Ectodermal cell (in vitro differentiated cells): ENCODE measurements at regions not wholly inside any gene's neighbourhood (a gene's known extent, or its start where the extent isn't known, plus 50 kb on each side); places are given as distances from the start of the nearest gene placed in this dataset.

Experiments
- H3K27ac ChIP-seq: 2 replicates; pipeline ENCODE4 v1.7.0; 2013; ENCODE audit warnings: mild to moderate bottlenecking, low read depth, low read length; ENCODE audit not compliant: insufficient read depth, poor library complexity, severe bottlenecking
- H3K27me3 ChIP-seq: 2 replicates; pipeline ENCODE4 v1.7.0; 2013; ENCODE audit warnings: mild to moderate bottlenecking, low read length; ENCODE audit not compliant: insufficient read depth, control insufficient read depth, poor library complexity, severe bottlenecking
- H3K36me3 ChIP-seq: one replicate; pipeline ENCODE4 v1.7.0; 2013; ENCODE audit warnings: low read length; ENCODE audit not compliant: control insufficient read depth, insufficient read depth
- H3K4me1 ChIP-seq: one replicate; pipeline ENCODE4 v1.7.0; 2013; ENCODE audit warnings: low read length; ENCODE audit not compliant: control insufficient read depth, insufficient read depth
- H3K4me3 ChIP-seq: 2 replicates; pipeline ENCODE4 v1.7.0; 2013; ENCODE audit warnings: low read depth, low read length, control low read depth; ENCODE audit not compliant: insufficient read depth
- H3K9me3 ChIP-seq: 2 replicates; pipeline ENCODE4 v1.7.0; 2013; ENCODE audit warnings: mild to moderate bottlenecking, low read length, moderate library complexity; ENCODE audit not compliant: control insufficient read depth
- WGBS, 2 experiments: methylation state at CpG; one replicate each; pipeline ENCODE4 v1.1.7; 2013; ENCODE audit warnings: missing lambda C conversion rate in 2 of 2; 5-methylcytosine and 5-hydroxymethylcytosine counted together

DNA sequence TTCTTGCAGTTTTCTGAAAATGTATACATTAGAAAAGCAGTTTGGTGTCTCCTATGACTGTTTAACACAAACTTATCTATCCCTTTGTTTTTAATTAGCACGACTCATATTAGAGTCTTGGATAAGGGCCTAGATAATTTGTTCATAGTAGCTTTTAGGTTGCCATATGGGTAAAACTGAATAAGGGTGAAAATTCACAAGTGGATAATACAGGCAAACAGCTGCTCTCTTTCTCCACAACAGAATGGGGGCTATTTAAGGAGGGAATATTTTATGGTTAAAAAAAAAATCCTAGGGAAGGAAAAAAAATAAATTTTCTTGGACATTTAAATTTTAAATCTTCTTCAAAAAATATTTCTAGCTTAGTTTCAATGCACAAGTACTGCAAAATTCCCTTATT, 1416.1 kb downstream of the GATA3 start:
- 100% methylated on average over 1 of the region's 1 CpG; no CpG with 5 or more reads in 1 of the 2 experiments for WGBS, 2 experiments
- Histone ChIP-seq H3K4me3 (no peak overlapping the region), H3K4me1 (no peaks in the 10 kb centered on the region), H3K9me3 (no peaks in the 10 kb centered on the region), H3K36me3 (no peaks in the 10 kb centered on the region), H3K27ac (no peak overlapping the region), H3K27me3 (no peaks in the 10 kb centered on the region)

DNA sequence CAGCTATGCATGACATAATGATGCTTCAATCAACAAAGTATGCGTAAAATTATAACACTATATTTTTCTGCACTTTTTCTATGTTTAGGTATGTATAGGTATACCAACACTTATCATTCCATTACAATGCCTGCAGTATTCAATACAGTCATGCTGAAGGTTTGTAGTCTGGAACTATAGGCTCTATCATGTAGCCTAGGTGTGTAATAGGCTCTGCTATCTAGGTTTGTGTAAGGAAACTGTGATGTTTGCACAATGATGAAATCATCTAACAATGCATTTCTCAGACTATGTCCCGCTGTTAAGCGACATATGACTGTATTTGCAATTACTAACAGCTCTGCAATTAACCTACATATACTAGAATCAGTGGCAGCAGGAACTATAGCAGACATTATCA, 1447.5 kb downstream of the GATA3 start:
- WGBS, 2 experiments, result 92 to 95% methylated on average over 2 of the region's 3 CpGs
- H3K27ac ChIP-seq, result no peak overlapping the region

DNA sequence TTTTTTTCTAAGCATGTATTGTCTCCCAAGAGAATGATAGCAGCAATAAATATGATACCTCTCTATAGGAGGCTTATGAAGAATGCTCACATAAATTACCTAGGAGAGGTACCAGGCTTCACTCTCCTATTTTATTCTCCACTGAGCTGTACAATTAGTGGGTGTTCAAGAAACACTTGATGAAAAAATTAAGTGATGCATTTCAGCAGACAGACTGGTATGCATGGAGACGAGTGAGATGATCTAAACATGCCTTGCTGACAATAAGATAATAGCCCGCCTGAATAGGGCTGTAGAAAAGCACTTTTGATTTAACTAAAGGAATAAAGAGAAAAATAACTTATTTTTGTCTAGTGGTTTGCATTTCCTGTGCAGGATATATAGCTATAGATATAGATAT, 1449.7 kb downstream of the GATA3 start:
- Histone ChIP-seq H3K36me3 (no peaks in the 10 kb centered on the region), H3K4me1 (no peaks in the 10 kb centered on the region), H3K4me3 (no peak overlapping the region), H3K27ac (no peak overlapping the region), H3K27me3 (no peaks in the 10 kb centered on the region), H3K9me3 (no peaks in the 10 kb centered on the region)
- 87 to 92% methylated on average over 2 of the region's 2 CpGs for WGBS, 2 experiments

More for the DNA sequence above, 1447.5 kb downstream of the GATA3 start:
- Histone ChIP-seq H3K27me3 (no peaks in the 10 kb centered on the region), H3K36me3 (no peaks in the 10 kb centered on the region), H3K4me1 (no peaks in the 10 kb centered on the region), H3K9me3 (no peaks in the 10 kb centered on the region), H3K4me3 (no peak overlapping the region)

DNA sequence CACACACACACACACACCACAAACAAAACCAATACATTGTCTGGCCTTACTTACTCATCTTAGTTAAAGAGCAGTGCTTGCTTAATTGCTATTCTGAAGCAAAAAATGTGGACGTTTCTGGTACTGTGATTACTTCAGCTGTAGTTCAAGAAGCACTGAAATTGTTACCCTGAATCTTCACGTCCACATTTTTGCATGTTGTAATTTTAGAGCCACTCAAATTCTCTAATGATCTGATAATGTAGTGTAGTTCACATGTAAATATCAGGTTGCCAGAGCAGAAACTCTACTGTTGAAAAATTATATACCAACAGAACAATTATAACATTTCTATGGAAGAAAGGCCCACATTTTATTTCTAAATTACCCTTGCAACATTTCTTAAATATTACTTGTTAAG, 1451.1 kb downstream of the GATA3 start:
- H3K9me3 ChIP-seq, result no peaks in the 10 kb centered on the region
- no peak overlapping the region for H3K4me3 ChIP-seq
- no peaks in the 10 kb centered on the region for H3K36me3 ChIP-seq
- no peak overlapping the region for H3K27ac ChIP-seq
- H3K27me3 ChIP-seq, result no peaks in the 10 kb centered on the region
- WGBS, 2 experiments, result 84 to 91% methylated on average over 2 of the region's 2 CpGs
- no peaks in the 10 kb centered on the region for H3K4me1 ChIP-seq

DNA sequence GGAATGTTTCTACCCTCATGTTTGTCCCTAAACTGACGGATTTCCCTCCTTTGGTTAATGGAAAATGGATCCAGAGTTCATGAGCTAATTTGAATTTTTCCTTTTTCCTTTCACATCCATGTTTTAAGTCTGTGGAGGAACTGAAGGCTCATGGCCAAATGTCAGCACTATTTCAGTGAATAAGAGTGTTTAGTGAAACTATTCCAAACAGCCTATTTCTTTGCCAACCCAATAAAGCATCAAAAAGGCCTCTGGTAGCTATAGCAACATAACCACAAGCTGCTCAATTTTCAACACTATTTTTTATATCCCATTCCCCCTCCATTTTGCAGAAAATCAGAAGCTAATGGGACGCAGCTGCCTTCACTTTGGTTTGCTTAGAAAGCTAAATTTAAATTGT, 1454.1 kb downstream of the GATA3 start:
- Histone ChIP-seq H3K27ac (no peak overlapping the region), H3K4me1 (no peaks in the 10 kb centered on the region), H3K4me3 (no peak overlapping the region), H3K36me3 (no peaks in the 10 kb centered on the region), H3K9me3 (no peaks in the 10 kb centered on the region), H3K27me3 (no peaks in the 10 kb centered on the region)
- WGBS, 2 experiments, result 83 to 90% methylated on average over 1 to 2 of the region's 2 CpGs

DNA sequence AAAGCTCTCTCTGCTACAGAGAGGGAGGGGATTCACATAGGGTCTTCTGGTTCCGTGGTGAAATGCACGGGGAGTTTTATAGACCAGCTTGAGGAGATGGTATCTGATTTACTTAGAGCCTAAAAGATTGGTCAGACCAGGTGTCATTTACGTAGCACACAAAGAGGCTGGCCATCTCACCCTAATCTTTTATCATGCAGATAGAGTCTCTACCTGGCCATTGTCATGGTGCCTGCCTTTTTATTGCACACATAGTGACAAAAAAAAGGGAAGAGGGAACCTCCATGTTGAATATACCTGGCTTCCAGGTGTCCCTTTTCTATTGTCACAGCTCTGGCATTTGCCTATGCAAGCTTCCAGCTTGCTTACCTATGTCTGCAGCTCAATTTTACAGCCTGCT, 1456.1 kb downstream of the GATA3 start:
- Histone ChIP-seq H3K9me3 (no peaks in the 10 kb centered on the region), H3K27me3 (no peaks in the 10 kb centered on the region), H3K27ac (no peak overlapping the region), H3K4me3 (no peak overlapping the region), H3K4me1 (no peaks in the 10 kb centered on the region), H3K36me3 (no peaks in the 10 kb centered on the region)
- WGBS, 2 experiments, result 60 to 63% methylated on average over 3 of the region's 3 CpGs

DNA sequence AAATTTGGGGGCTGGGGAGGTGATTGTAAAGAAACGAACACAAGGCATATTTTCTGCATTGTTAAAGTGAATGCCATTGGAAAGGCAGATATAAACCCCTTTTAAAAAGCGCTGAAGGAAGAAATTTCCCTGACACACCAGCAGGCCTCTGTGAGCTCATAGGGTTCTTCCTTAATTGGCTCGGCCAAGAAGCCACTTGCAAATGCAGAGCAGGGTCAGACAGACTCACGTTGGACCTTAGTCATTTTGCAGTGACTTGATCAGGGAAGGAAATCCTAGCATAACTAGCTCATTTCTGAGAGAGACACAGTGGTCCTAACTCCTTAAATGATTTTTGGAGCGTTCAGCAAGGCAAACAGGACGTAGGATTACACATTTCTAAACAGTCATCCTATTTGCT, 1461.4 kb downstream of the GATA3 start:
- H3K27ac ChIP-seq, result no peak overlapping the region
- 72 to 76% methylated on average over 6 of the region's 6 CpGs for WGBS, 2 experiments
- no peaks in the 10 kb centered on the region for H3K9me3 ChIP-seq
- H3K36me3 ChIP-seq, result no peaks in the 10 kb centered on the region
- no peaks in the 10 kb centered on the region for H3K27me3 ChIP-seq
- H3K4me3 ChIP-seq, result no peak overlapping the region
- H3K4me1 ChIP-seq, result no peaks in the 10 kb centered on the region

DNA sequence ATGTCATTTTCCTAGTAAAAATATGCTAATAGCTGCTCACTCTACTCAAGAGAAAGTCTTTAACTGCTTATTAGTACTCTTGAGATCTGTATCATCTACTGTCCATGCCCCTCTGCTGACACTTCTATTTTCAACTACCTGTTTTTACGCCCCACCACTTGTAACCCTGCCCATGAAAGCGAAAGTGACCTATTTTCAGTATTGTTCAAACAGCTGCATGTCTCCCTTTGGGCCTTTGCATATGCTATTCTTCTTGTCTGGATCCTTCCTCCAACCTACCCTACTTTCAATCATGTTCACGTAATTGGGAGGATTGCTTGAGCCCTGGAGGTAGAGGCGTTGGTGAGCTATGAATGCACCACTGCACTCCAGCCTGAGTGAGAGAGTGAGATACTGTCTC, 1481.3 kb downstream of the GATA3 start:
- Histone ChIP-seq H3K36me3 (no peaks in the 10 kb centered on the region), H3K4me1 (no peaks in the 10 kb centered on the region), H3K9me3 (no peaks in the 10 kb centered on the region), H3K4me3 (no peak overlapping the region), H3K27me3 (no peaks in the 10 kb centered on the region), H3K27ac (no peak overlapping the region)
- WGBS, 2 experiments, result 74 to 96% methylated on average over 2 to 4 of the region's 4 CpGs

DNA sequence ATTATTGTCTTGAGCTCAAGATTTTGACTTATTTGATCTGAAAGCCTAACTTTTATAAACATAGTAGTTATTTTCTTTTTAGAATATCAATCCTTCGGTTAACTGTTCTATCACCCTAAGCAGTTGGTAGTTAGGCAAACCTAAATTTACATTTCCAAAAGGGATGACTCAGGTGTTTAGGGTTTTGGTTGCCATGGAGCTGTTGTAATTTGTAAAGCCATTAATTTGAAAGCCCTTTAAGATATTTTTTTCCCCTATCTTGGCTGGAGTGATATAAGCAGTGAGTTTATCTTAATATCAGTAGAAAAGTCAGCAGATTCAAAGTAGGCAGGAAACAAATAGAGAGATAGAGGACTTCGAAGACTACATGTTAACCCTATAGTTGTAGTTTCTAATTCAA, 1472.6 kb upstream of the CELF2 start:
- 32 to 49% methylated on average over 1 to 2 of the region's 2 CpGs for WGBS, 2 experiments
- Histone ChIP-seq H3K27ac (no peak overlapping the region), H3K9me3 (no peaks in the 10 kb centered on the region), H3K36me3 (no peaks in the 10 kb centered on the region), H3K4me3 (no peak overlapping the region), H3K4me1 (no peaks in the 10 kb centered on the region), H3K27me3 (no peaks in the 10 kb centered on the region)

DNA sequence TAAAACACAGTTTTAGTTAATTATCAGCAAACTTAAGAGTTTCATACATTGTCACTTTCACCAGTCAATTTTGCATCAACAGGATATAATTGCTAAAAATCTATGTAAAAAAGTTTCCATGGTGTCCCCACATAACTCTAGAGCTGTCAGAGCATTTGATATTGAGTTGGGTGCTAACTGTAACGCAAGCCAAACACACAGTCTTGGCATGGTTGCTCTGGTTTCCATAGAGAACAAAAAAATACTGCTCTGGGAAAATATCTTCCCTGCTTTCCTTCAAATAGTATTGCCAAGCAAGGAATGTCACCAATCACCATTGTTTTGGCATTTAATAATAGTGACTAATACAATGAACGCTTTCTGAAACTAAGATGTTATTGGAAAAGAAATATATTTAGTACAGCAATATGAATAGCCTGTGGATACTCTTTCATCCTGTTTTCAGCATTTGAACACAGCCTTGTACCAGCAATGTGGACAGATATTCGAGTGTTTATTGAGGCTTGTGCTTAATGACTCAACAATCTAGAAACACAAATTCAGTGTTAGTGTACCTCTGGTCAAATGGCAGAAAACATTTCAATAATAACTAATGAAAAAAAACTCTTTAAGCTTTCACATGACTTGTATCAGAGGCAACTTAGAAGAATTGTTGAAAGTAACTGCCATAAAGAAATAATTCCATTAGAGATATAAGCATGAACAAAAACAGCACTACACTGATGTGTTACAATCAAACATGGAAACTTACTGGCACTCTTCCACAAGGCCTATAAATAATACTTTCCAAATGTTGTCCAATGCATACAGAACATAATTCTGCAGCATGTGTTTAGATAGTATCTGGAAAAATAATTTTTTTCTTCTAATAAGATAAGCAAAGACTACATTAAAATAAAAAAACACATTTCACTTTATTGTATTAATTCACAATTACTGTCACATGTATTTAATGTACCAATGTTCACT, 1469.5 kb upstream of the CELF2 start:
- Histone ChIP-seq H3K9me3 (no peaks in the 10 kb centered on the region), H3K27ac (no peak overlapping the region), H3K27me3 (no peaks in the 10 kb centered on the region), H3K4me3 (no peak overlapping the region), H3K4me1 (no peaks in the 10 kb centered on the region), H3K36me3 (no peaks in the 10 kb centered on the region)
- 96 to 100% methylated on average over 3 of the region's 3 CpGs for WGBS, 2 experiments
